CD4-positive, alpha-beta T cell treated with Interleukin-4 for 1 hour (primary cell): ENCODE measurements at regions not wholly inside any gene's neighbourhood (a gene's known extent, or its start where the extent isn't known, plus 50 kb on each side); places are given as distances from the start of the nearest gene placed in this dataset.
A peak's percentile ranks its signal among the peaks of the same experiment; 100 is the strongest.
"Not testable (repeated sequence)": the region's sequence is repeated elsewhere in the genome, so short reads cannot be mapped to it uniquely, and the experiment has no call there.

Experiments
- DNase-seq, 2 donors: peaks; one replicate each; pipeline ENCODE4 v3.0.0-alpha.2; 2020 to 2022

- peak in 1 of 2 donors; percentile 51 for DNase-seq
Measured at GRCh38 chr10:11663763-11664555, 52.5 kb upstream of the USP6NL start.

GRCh38 chr10:11663126-11663515 is 51.7 kb upstream of the USP6NL start:
- not testable (repeated sequence) for DNase-seq

- DNase-seq = no peak
Measured at GRCh38 chr10:11661441-11661840, 50.0 kb upstream of the USP6NL start.
